ENCODE measurements at regions not wholly inside any gene's neighbourhood (a gene's known extent, or its start where the extent isn't known, plus 50 kb on each side); places are given as distances from the start of the nearest gene placed in this dataset.
A peak's percentile ranks its signal among the peaks of the same experiment; 100 is the strongest.

DNA sequence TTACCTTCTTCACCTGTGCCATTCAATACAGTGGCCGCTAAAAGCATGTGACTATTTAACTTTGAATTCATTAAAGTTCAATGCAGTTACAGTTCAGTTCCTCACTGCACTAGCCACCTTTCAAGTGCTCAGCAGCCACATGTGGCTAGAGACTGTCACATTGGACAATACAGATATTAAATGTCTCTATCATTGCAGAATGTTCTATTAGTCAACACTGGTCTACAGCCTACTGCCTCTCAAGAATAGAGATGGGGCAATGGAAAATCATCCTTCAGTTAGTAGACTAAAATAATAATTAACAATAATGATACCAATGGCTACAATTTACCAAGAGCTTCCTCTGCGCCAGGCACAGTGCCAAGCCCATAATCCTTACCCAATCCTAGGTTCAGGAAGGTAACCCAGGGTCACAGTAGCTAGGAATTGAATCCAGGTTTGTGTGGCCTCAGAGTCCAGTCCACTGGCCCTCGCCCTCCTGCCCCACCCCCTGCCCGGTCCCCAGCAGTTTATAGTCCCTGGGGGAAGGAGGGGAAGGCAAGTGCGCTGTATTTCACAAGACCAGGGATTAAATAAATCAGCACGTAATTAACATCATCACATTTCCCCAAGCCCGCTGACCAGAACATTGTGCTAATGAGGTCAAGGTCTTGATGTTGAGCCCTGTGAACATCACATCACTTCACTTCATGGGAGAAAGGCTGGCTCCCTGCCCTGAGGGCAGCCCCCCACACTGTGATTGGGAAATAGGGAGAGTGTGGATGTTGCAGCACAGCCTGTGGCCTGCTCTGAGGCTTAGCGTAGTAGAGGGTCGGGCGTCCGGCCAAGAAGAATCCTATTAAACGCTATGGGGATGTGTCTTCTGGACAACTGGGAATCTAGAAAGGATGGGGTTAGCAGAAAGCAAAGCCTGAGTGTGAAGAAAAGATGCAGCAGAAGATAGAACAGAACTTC, 147.2 kb downstream of the VEGFA start:
- ATAC-seq: no peak

DNA sequence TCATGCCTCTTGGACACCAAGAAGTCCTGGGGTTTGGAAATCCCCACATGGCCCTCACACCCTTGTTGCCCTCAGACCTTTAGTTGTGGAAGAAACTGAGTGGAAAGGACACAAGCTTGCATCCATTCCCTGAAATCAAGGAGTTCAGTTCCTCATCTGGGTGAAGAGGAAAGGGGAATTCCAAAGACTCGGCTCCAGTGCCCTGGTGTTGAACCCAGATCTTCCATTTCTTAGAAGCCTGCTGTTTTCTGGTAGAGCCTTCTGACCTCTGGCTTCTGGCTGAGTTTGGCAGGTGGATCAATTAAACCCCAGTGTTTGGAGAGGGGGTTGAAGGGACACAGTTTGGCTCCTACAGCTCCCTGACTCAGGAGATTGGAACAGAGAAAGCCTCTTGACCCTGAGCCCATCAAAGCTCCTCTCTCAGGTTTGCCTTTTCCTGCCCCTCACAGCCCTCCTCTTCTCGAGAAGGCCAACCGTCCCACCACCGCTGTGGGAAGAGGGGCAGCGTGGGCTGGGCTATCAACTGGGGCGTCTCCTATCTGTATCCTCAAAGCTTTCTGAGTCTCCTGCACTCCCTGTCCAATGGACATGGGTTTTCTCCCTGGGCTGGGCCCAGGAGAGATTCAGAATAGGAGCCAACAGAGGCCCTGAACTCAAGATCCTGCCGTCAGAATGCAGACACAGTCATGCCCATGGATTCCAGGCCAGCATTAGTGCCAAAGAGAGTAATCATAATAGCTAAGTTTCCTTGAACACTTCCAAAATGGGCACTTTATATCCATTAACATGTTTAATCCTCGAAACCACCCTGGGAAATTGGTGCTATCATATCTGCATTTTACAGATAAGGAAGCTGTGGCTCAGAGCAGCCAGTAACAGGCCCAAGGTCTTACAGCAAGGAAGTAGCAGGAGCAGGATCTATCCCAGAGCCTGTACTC, 146.2 kb downstream of the VEGFA start:
- no peak for ATAC-seq

GRCh38 chr6:43915208-43915869, 145.3 kb downstream of the VEGFA start:
- no peak for ATAC-seq

DNA sequence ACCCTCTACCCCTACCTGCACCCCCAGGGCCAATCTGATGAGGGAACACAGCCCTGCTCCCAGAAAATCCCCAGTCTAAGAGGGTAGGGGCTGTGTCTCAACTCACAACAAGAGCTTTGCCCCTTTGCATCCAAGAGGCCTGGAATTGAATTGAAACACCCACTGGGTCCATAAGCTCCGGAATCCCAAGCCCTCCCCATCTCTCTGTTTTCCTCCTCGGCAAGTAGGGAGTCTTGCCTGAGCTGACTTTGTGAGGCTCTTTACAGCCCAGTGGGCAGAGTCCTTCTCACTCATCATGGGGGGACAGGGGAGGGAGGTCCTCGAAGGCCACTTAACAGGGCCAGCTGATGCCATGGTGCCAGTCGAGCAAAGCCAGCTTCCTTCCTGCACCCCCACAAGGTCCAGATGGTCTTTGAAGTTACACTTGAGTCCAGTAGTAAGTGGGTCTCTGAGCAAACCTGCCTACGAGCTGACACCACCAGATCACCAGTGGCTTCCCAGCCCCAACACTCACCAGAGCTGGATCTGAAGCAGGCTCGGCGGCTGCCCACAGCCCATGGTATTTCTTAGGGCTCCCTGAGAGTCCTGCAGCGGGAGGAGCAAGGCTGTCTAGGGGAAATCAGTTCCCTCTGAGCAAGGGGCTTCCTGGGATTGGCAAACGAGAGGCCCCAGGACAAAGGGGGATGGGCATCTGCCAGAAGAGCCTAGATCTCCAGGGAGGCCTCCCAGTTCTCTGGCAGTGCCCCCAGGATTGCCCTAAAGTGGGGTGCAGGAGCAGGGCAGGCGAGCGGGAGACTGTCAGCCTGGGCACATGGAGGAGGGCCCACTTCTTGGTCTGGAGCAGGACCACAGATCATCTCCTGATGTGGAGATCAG, 144.5 kb downstream of the VEGFA start:
- ATAC-seq: no peak

DNA sequence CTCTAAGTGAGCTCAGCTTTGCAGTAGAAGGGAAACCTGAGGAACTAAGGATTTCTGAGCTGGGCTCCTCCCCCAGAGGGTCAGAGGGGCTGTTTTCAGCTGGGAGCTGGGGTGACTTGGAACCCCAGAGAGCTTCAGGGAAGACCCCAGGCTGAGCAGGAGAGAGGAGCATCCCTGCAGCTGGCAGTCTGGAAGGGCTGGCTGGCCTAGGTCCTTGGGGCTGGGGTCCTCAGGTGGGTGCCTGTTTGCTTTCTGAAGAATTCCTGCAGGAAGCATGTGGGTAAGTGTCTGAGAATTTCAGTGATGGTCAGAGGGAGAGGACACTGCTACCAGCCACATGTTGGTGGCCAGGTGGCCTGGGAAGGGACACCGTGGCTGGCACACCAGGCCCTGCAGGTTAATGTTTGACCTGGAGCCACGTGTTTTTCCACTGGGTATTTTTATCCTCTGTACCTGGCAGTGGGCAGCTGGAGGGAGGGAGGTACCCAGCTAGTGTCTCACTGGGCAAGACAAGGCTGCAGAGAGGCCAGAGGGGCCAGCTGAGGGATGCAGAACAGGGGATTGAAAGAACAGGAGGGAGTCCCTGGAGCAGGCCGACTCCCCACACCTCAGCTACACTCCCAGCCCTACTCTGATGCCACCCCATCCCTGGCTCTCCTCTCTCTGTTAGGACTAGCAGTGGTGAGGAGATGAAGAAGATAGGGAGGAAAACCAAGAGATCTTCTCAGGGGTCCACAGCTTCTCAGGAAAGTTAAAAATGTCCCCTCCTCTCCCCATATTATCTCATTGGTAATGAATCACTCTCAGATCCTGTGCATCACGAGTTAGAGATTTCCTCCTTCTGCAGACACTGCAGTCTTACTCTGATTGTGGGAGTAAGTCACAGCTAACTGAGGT, 143.6 kb downstream of the VEGFA start:
- no peak for ATAC-seq

DNA sequence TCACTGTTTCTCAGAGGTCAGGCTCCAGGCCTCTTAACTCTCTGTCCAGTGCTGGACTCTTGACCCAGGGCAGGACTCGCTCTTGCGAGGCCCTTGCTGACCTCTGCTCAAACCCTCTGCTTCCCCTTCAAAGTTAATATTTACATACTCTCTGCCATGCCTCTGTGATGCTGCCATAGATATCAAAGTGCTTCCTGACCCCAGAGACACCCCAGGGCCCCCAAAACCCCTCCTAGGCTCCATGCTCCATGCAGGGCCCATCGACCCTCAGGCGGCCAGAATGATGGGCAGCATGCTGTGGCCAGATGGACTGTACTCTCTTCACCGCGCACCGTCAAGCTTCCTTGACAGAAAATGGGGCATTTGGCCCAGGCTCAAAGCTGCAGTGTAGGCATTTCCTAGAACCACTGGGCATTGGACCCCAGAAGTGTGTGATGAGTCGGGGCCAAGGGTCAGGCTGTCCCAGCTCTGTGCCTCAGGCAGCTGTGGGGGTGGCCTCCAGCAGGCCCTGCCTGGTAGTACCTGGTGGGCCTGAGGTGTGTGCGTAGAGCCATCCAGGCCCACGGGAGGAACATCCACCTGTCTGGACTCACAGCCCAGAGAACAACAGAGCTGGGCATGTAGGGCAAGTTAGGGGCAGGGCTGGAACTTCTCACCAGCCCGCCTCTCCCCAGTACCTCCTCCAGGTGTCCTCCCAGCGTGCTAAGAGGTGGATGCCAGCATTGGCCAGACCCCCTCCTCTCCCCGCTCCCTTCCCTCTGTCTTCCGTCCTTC, 142.8 kb downstream of the VEGFA start:
- ATAC-seq: no peak

GRCh38 chr6:43912116-43912577, 142.1 kb downstream of the VEGFA start:
- ATAC-seq: no peak

DNA sequence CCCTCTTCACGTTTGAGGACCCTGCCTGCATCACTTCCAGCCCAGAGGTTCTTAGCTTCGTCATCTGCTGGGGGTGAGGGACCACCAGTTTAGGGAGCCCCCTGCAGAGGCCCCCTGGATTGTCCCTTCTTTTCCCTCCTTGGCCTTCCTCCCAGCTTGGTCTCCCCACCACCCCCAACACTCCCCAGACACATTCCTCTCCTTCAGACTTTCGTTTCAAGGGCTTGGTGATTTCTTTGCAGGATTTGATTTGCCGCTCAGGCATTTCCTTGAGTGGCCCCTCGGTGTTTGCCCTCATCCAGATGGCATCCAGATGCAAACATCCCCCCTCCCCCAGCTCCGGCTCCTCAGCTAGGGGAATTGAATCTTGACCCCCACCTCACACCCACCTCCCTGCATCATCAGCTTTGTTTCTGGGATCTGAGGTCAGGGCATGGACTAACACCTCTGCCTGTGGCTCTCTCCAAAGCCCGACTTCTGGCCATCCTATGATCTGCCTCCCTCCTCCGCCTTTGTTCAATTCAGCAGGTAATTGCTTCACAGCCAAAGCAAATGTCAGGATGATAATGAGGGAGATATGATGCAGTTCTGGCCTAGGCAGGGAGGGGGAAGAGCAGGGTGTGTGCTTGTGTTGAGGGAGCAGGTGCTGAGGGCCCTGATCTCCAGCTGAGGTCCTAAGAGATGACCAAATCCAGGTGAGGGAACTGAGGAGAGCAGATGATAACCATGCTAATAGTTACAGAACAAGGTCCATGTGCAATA, 141.5 kb downstream of the VEGFA start:
- ATAC-seq: no peak

- ATAC-seq: peak; percentile 90
Observed at GRCh38 chr6:43910638-43911353, 140.8 kb downstream of the VEGFA start.

- no peak for ATAC-seq
Observed at GRCh38 chr6:43910149-43910637, 140.2 kb downstream of the VEGFA start.

- no peak for ATAC-seq
Observed at GRCh38 chr6:43909474-43910148, 139.6 kb downstream of the VEGFA start.

- no peak for ATAC-seq
Observed at GRCh38 chr6:43907789-43908472, 137.9 kb downstream of the VEGFA start.

GRCh38 chr6:43907312-43907711, 137.3 kb downstream of the VEGFA start:
- ATAC-seq: no peak

- no peak for ATAC-seq
Observed at GRCh38 chr6:43904311-43905123, 134.5 kb downstream of the VEGFA start.

DNA sequence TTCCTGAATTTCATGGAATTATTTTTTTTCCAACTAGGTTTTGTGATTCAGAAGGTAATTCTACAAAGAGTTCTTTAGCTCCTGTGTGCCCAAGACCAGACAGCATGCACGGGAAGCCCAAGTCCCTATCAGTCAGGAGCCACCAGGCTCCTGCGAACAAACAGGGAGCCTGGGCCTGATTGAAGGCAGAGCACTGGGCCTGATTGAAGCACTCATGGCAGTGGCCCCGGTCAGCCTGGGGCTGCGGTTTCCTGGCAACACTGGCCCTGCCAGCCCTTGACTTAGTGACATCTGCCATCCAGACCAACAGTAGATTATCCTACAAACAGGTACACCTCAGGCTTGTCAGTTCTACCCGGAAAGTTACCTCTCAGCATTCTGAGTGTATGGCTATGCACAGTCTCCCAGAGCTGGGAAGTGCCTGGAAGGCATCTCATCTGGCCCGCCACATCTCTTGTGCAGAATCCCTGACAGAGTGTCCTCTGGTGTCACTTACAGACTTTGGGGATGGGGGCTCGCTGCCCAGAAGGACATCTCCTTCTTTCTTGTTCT, 133.8 kb downstream of the VEGFA start:
- no peak for ATAC-seq

Data from esophagus mucosa (tissue), 1 donor.